HUES6 (cell line): ENCODE measurements at regions not wholly inside any gene's neighbourhood (a gene's known extent, or its start where the extent isn't known, plus 50 kb on each side); places are given as distances from the start of the nearest gene placed in this dataset.
"Not testable (repeated sequence)": the region's sequence is repeated elsewhere in the genome, so short reads cannot be mapped to it uniquely, and the experiment has no call there.

Experiments used
- H3K27ac ChIP-seq: 2 replicates; pipeline ENCODE4 v1.7.0; 2013; ENCODE audit warnings: low read depth, mild to moderate bottlenecking, low read length, inconsistent platforms
- H3K27me3 ChIP-seq: 2 replicates; pipeline ENCODE4 v1.6.1; 2013; ENCODE audit warnings: low read length; ENCODE audit not compliant: control insufficient read depth, insufficient read depth
- H3K36me3 ChIP-seq: 2 replicates; pipeline ENCODE4 v1.6.1; 2013; ENCODE audit warnings: low read length; ENCODE audit not compliant: control insufficient read depth, insufficient read depth
- H3K4me1 ChIP-seq: 2 replicates; pipeline ENCODE4 v1.6.1; 2013; ENCODE audit warnings: low read length; ENCODE audit not compliant: control insufficient read depth, insufficient read depth
- H3K4me3 ChIP-seq: 2 replicates; pipeline ENCODE4 v1.5.1; 2013; ENCODE audit warnings: low read depth, low read length
- H3K9ac ChIP-seq: one replicate; pipeline ENCODE4 v1.6.1; 2013; ENCODE audit warnings: mild to moderate bottlenecking, low read length
- H3K9me3 ChIP-seq: 2 replicates; pipeline ENCODE4 v1.6.1; 2013; ENCODE audit warnings: low read depth, low read length; ENCODE audit not compliant: control insufficient read depth, insufficient read depth

DNA sequence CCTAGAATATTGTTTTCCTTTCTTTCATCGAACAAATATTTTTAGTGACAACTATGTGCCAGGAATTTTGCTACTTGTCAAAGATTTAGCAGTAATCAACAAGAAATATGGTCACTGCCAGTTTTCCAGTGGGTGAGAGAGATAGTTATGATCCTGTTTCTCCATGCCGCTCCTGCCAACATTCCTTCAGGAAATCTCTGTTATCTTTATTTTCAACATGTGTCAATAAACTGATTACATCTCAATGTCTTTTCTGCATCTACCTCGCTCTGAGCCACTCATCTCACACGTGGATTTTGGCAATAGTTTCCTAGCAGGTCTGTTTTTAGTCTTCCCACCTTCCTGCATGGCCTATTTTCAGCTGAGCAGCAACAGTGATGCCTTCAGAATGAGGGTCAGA lies 650.0 kb upstream of the STXBP6 start:
- H3K4me1 ChIP-seq, result peaks cover 4% of the 10 kb centered on the region; the same call in 1 of the 2 replicates
- no peaks in the 10 kb centered on the region for H3K27me3 ChIP-seq
- no peaks in the 10 kb centered on the region for H3K9me3 ChIP-seq
- H3K27ac ChIP-seq, result no peak overlapping the region
- no peak overlapping the region for H3K9ac ChIP-seq
- no peak overlapping the region for H3K4me3 ChIP-seq
- no peaks in the 10 kb centered on the region for H3K36me3 ChIP-seq

DNA sequence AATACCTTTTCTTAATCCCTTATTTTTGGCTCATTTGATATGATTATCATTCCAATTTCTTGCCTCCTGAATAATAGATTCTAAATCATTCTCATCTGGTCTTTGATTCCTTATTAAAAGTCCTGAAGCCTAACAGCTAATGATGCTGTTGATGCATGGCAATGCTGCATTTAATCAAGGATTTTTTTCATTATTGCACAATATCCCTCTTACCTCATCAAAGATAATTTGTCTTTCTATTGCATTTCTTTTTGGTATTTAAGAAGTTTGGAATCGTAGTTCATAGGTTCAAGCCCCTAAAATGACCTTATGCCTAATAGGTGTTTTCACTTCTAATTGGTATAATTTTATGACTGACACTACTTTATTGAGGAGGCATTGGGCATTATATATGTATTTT lies 648.2 kb upstream of the STXBP6 start:
- H3K9me3 ChIP-seq, result no peaks in the 10 kb centered on the region
- H3K27me3 ChIP-seq, result no peaks in the 10 kb centered on the region
- no peak overlapping the region for H3K27ac ChIP-seq
- H3K4me1 ChIP-seq, result peaks cover 4% of the 10 kb centered on the region; the same call in 1 of the 2 replicates
- no peaks in the 10 kb centered on the region for H3K36me3 ChIP-seq
- no peak overlapping the region for H3K9ac ChIP-seq
- no peak overlapping the region for H3K4me3 ChIP-seq

DNA sequence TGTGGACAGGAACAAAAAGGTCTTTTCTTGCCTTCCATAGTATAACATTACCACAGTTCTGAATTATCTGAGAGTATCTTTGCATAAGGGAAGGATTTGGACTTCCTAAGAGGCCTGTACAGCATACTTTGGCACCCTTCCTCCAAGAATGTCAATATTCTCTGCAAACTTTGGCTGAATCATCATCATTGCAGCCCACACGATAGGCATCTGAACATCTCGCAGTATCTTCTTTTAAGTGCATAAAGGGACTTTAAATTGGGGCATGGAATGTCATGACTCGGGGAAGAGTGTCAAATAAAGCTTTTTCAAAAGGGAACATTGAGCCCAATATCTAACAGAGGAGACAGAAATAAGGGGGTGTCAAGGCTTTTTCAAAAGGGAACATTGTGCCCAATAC lies 646.2 kb upstream of the STXBP6 start:
- Histone ChIP-seq H3K4me1 (peaks cover 4% of the 10 kb centered on the region; the same call in 1 of the 2 replicates), H3K27me3 (no peaks in the 10 kb centered on the region), H3K36me3 (no peaks in the 10 kb centered on the region), H3K4me3 (no peak overlapping the region), H3K27ac (no peak overlapping the region), H3K9ac (no peak overlapping the region), H3K9me3 (no peaks in the 10 kb centered on the region)

DNA sequence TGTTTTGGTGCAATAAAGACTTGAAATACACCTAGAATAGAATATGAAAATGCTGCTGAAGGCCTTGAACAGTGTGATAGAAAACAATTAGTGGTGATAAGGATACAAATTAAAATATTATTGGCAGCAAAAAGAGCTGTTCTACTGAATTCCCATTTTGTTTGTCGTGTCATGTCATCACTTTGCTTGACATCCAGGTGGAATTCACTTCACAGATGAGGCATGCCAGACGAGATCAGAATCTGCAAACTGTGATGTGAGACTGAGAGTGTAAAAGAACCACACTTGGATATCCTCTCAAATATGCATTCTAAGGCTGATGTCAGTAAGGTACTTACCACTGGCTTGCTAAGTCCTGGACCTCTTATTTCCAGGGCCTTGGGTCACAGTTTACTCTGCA lies 635.1 kb upstream of the STXBP6 start:
- Histone ChIP-seq H3K4me1 (no peaks in the 10 kb centered on the region), H3K27ac (no peak overlapping the region), H3K36me3 (no peaks in the 10 kb centered on the region), H3K9ac (no peak overlapping the region), H3K9me3 (peaks cover 3% of the 10 kb centered on the region; the same call in 1 of the 2 replicates), H3K4me3 (no peak overlapping the region), H3K27me3 (no peaks in the 10 kb centered on the region)

DNA sequence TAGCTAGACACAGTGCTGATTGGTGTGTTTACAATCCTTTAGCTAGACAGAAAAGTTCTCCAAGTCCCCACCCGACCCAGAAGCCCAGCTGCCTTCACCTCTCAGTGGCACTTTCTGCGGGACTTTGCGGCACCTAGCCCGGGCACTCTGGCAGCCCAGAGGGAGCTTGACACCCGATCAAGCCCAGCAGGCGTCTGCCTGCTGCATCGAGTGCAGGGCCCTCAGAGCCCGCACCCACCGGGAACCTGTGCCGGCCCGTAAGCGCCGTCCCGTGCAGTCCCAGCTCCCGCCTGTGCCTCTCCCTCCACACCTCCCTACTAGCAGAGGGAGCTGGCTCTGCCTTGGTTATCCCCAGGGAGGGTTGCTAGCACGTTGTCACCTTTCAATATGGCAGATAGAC lies 631.0 kb upstream of the STXBP6 start:
- Histone ChIP-seq H3K9me3 (peaks cover 3% of the 10 kb centered on the region; the same call in 1 of the 2 replicates), H3K4me3 (no peak overlapping the region), H3K9ac (no peak overlapping the region), H3K36me3 (no peaks in the 10 kb centered on the region), H3K27ac (no peak overlapping the region), H3K27me3 (no peaks in the 10 kb centered on the region), H3K4me1 (no peaks in the 10 kb centered on the region)

DNA sequence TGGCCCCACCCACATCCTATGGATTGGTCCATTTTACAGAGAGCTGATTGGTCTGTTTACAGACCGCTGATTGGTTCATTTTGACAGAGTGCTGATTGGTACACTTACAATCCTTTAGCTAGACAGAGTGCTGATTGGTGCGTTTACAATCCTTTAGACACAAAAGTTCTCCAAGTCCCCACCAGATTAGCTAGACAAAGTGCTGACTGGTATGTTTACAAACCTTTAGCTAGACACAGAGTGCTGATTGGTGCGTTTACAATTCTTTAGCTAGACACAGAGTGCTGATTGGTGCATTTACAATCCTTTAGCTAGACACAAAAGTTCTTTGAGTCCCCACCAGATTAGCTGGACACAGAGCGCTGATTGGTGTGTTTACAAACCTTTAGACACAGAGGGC lies 630.6 kb upstream of the STXBP6 start:
- H3K27ac ChIP-seq, H3K36me3 ChIP-seq, H3K9me3 ChIP-seq, H3K27me3 ChIP-seq, H3K4me3 ChIP-seq, H3K4me1 ChIP-seq, H3K9ac ChIP-seq: not testable (repeated sequence)

DNA sequence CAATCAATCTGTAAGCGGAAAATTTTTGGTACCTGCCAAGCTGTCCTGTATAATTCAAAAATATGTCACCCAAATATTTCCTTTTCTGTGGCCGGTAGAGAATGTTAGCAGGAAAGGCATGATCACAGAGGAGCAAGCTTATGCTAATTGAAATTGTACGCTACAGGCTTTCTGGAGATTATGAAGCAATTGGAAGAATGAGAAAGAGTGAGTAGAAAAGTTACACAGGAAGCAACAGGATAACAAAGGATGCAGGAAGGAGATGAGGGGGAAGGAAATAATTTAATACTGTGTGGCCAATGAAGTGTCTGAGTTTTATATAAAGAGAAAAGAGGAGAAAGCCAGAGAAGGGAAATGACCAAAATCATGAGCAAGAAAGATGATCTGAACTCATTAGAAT lies 627.2 kb upstream of the STXBP6 start:
- no peak overlapping the region for H3K4me3 ChIP-seq
- no peaks in the 10 kb centered on the region for H3K36me3 ChIP-seq
- no peaks in the 10 kb centered on the region for H3K27me3 ChIP-seq
- H3K4me1 ChIP-seq, result no peaks in the 10 kb centered on the region
- no peak overlapping the region for H3K27ac ChIP-seq
- H3K9me3 ChIP-seq, result peaks cover 3% of the 10 kb centered on the region; the same call in 1 of the 2 replicates
- no peak overlapping the region for H3K9ac ChIP-seq

DNA sequence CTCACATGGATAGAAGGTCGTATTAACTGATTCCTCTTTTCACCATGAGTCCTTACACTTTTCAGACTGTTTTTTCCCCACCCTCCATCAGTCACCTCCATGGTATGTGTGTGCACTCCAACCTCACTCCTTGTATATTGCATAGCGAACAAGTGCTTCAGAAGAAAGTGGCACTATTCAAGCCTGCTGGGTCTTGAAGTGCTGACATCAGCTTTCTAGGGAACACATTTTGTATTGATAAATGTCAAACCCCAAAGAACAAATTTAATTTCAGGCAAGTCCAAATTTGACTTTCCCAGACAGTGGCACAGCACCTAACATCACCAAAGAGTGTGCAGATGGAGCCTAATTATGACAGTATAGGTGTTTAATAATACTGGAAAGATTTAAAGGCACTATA lies 617.4 kb upstream of the STXBP6 start:
- H3K27ac ChIP-seq, result no peak overlapping the region

DNA sequence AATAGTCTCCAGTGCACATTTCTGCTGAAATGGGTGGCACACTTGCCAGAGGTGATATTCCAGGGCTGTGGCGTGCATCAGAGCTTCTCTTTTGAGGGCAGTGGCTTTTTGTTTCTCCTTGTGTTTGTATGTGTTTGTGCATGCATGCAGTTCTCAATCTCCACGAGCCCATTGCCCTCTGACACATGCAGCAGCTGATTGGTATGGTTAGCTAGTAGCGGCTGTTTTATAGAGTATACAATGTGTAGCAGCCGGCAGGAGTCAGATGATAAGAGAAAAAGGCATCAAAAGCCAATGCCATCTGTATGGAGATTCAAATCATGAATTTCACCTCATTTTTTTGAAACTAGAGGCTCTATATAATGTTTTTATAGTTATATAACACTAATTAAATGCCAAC lies 616.9 kb upstream of the STXBP6 start:
- Histone ChIP-seq H3K4me1 (no peaks in the 10 kb centered on the region), H3K9ac (no peak overlapping the region), H3K27ac (no peak overlapping the region), H3K36me3 (no peaks in the 10 kb centered on the region), H3K27me3 (no peaks in the 10 kb centered on the region), H3K9me3 (no peaks in the 10 kb centered on the region), H3K4me3 (no peak overlapping the region)

More for the DNA sequence above, 617.4 kb upstream of the STXBP6 start:
- Histone ChIP-seq H3K36me3 (no peaks in the 10 kb centered on the region), H3K4me3 (no peak overlapping the region), H3K9ac (no peak overlapping the region), H3K9me3 (no peaks in the 10 kb centered on the region), H3K27me3 (no peaks in the 10 kb centered on the region), H3K4me1 (no peaks in the 10 kb centered on the region)

DNA sequence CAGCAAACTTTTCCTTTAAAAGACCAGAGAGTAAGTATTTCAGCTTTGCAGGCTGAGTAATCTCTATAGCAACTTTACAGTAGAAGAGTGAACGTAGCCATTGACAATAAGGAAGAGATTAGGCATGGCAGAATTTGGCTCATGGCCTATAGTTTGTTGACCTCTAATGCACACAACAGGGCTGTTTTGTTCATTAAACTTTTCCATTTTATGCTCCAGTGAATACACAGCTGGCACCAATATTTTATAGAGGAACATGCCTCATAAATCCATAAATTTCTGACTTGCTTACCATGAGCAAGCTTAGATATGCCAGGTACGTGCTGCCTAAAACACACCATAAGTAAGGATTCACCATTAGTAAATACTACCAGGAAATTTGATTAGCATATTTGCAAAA lies 609.0 kb upstream of the STXBP6 start:
- H3K9ac ChIP-seq, result no peak overlapping the region
- H3K4me1 ChIP-seq, result no peaks in the 10 kb centered on the region
- H3K4me3 ChIP-seq, result no peak overlapping the region
- H3K9me3 ChIP-seq, result no peaks in the 10 kb centered on the region
- H3K36me3 ChIP-seq, result no peaks in the 10 kb centered on the region
- no peaks in the 10 kb centered on the region for H3K27me3 ChIP-seq
- H3K27ac ChIP-seq, result no peak overlapping the region

DNA sequence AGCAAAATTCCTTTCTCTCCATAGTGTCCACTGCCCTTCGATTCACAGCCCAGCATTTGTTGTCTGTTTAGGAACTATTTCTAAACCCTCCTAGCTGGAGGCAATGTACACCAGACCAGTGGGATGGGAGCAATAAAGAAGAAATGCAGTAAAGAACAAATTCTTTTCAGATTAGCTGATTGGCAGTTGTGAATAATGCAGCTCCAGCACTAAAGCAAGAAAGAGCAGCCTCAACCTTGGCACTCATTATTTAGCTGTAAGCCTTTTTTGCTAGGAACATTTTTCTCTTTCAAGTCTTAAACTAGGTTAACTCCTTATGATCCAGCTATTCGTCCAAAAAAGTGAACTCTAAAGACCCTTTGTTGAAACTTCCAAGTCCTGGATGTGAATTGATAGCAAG lies 580.5 kb upstream of the STXBP6 start:
- H3K9ac ChIP-seq, result no peak overlapping the region
- H3K9me3 ChIP-seq, result no peaks in the 10 kb centered on the region
- no peaks in the 10 kb centered on the region for H3K36me3 ChIP-seq
- no peaks in the 10 kb centered on the region for H3K27me3 ChIP-seq
- H3K4me3 ChIP-seq, result no peak overlapping the region
- H3K27ac ChIP-seq, result no peak overlapping the region
- H3K4me1 ChIP-seq, result no peaks in the 10 kb centered on the region

DNA sequence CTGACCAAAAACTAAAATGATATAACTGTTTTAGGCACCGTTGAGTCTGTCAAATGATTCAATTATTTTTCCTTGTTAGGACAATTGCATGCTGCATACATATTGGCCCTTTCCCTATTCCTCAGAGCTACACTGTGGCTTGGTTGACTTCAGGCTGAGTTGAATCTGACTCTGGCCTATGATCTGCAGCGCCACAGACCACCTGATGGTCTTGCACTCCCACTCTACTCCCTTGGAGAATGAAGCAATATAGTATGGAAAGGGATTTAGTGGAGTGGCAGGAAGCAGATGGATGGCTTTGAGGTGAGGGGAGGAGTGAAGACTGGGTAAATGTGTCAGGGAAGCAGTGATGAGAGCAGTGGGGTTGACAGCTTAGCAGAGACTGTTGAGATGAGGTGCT lies 579.0 kb upstream of the STXBP6 start:
- Histone ChIP-seq H3K27ac (no peak overlapping the region), H3K36me3 (no peaks in the 10 kb centered on the region), H3K9ac (no peak overlapping the region), H3K4me1 (no peaks in the 10 kb centered on the region), H3K9me3 (no peaks in the 10 kb centered on the region), H3K27me3 (no peaks in the 10 kb centered on the region), H3K4me3 (no peak overlapping the region)
